ENCODE measurements at regions not wholly inside any gene's neighbourhood (a gene's known extent, or its start where the extent isn't known, plus 50 kb on each side); places are given as distances from the start of the nearest gene placed in this dataset.

- Histone ChIP-seq H3K4me3 (ENCODE audit: low read depth, low read length) (no peak overlapping the region), H3K9me3 (ENCODE audit: control insufficient read depth, insufficient read depth, low read depth, low read length) (no peaks in the 10 kb centered on the region), H3K36me3 (ENCODE audit: control insufficient read depth in 2 of 2, insufficient read depth in 1 of 2, low read length in 2 of 2) (no peaks in the 10 kb centered on the region), H3K27ac (ENCODE audit: extremely low read depth, low read depth, low read length) (no peak overlapping the region), H3K4me1 (ENCODE audit: control insufficient read depth, insufficient read depth, low read length) (no peaks in the 10 kb centered on the region)
- ChIA-PET CTCF (no interaction called here), POLR2A (no interaction called here)
- TF ChIP-seq ZBTB20 (tag by site-specific recombination; IDR thresholded peaks at IDR 0.05) (no peak), ZNF701 (tag by site-specific recombination; IDR thresholded peaks at IDR 0.05) (no peak), ZNF423 (tag by site-specific recombination; IDR thresholded peaks at IDR 0.05) (no peak), ZNF341 (tag by site-specific recombination; IDR thresholded peaks at IDR 0.05; ENCODE audit: low read depth) (no peak), HIC1 (tag by site-specific recombination; IDR thresholded peaks at IDR 0.05) (no peak), ZNF747 (tag by site-specific recombination; IDR thresholded peaks at IDR 0.05) (no peak), ZNF785 (tag by site-specific recombination; IDR thresholded peaks at IDR 0.05) (no peak), BCL11A (tag by site-specific recombination; IDR thresholded peaks at IDR 0.05; ENCODE audit: low read depth) (no peak), ZNF280D (tag by site-specific recombination; IDR thresholded peaks at IDR 0.05) (no peak)
Observed at GRCh38 chr10:2145491-2145890, 408.2 kb upstream of the ADARB2 start.

- H3K4me3 ChIP-seq (ENCODE audit: low read depth, low read length) = no peak overlapping the region
- no peaks in the 10 kb centered on the region for H3K4me1 ChIP-seq (ENCODE audit: control insufficient read depth, insufficient read depth, low read length)
- no peaks in the 10 kb centered on the region for H3K36me3 ChIP-seq (ENCODE audit: control insufficient read depth in 2 of 2, insufficient read depth in 1 of 2, low read length in 2 of 2)
- no peaks in the 10 kb centered on the region for H3K9me3 ChIP-seq (ENCODE audit: control insufficient read depth, insufficient read depth, low read depth, low read length)
- POLR2A ChIA-PET = no interaction called here
- H3K27ac ChIP-seq (ENCODE audit: extremely low read depth, low read depth, low read length) = no peak overlapping the region
- CTCF ChIA-PET = no interaction called here
- TF ChIP-seq GLIS2 (tag by site-specific recombination; IDR thresholded peaks at IDR 0.05) (no peak), YY2 (tag by site-specific recombination; IDR thresholded peaks at IDR 0.05) (no peak), OSR2 (tag by site-specific recombination; IDR thresholded peaks at IDR 0.05) (no peak), INSM2 (tag by site-specific recombination; IDR thresholded peaks at IDR 0.05) (no peak), ZNF639 (tag by site-specific recombination; IDR thresholded peaks at IDR 0.05) (no peak), ZNF488 (tag by site-specific recombination; IDR thresholded peaks at IDR 0.05) (no peak), PRDM10 (tag by site-specific recombination; IDR thresholded peaks at IDR 0.05) (no peak), ZNF670 (tag by site-specific recombination; IDR thresholded peaks at IDR 0.05; ENCODE audit: low read depth) (no peak), ZNF626 (tag by site-specific recombination; IDR thresholded peaks at IDR 0.05) (no peak), ZNF433 (tag by site-specific recombination; IDR thresholded peaks at IDR 0.05; ENCODE audit: low read depth) (no peak), ZBTB6 (tag by site-specific recombination; IDR thresholded peaks at IDR 0.05) (no peak)
Observed at GRCh38 chr10:2144584-2144983, 407.3 kb upstream of the ADARB2 start.
